Hippocampal formation (tissue), 2 donors: ENCODE measurements at regions not wholly inside any gene's neighbourhood (a gene's known extent, or its start where the extent isn't known, plus 50 kb on each side); places are given as distances from the start of the nearest gene placed in this dataset.

Source experiments
- DNase-seq, 2 donors: peaks; one replicate each; lab custom pipeline; 2025; lab: John Stamatoyannopoulos, UW

DNA sequence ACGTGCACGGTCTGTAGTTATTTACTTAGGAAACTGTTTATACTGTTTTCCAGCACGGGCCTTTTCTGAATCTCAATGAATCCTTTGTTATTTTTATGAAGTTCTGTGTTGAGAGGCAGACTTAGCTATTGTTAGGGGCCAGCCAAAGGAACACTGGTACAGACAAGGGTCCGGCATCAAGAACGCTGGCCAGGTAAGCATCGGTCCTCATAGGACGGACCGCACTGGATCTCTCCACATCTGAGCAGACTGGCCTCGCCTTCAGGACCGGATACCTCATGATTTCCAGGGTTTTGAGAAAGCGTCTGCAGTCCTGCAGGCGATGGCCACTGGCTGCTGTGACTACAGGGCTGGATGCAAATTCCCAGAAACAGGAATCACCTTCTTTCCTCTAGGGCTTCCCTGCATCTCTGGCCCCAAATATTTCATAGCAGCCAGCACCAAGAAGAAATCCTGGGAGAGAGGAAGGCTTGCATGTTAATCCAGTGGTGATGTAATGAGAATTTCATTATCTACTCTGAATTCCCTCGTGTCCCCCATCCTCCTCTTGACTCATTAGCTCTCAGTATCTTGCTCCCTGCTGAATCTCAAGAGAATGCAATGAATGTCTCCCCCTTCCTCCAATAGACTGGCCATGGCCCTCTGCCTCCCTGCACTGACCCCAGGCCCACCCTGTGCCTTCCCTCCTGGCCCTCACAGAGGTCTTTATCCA, 325.4 kb upstream of the NPVF start:
- no peak for DNase-seq

DNA sequence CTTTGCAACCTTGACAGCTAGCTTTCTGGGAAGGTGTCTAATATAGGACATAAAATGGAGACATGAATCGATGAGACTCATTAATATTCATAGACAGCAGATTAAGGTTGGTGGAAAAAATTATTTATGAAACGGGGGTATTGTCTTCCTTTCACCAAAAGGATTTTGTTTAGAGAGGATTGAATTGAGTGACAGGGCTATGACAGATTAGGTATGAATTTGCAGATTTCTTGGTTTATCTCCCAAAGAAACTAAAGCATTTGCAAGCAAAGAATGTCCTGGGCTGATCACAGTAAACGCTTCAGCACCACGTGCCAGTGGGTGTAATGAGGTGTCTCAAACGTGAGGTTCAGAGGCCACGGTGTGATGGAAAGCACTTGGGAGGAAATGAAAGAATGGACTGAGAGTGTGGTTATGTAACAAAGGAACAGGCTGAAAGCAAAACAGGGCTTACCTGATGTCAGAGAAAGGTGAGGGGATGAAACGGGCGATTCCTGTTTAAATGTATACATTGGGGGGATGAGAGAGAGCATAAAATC, 329.2 kb upstream of the NPVF start:
- DNase-seq, result no peak

DNA sequence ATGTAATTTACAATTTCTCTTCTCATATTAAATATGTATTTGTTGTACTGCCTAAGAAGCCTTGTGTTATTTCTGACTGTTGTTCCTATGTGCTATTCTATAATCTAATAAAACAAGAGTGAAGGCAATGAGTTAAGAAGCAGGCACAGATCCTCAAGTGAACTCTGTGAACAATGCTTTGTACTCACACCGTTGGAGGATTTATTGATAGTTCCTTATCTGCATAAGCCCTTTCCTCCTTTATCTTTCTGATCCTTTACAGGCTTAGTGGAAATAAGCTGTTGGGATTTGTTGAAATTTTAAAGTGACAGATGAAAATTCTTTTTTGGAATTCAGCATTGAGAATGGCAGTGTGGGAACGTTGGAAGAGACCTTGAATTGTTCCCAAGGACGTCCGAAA, 329.6 kb upstream of the NPVF start:
- no peak for DNase-seq

DNA sequence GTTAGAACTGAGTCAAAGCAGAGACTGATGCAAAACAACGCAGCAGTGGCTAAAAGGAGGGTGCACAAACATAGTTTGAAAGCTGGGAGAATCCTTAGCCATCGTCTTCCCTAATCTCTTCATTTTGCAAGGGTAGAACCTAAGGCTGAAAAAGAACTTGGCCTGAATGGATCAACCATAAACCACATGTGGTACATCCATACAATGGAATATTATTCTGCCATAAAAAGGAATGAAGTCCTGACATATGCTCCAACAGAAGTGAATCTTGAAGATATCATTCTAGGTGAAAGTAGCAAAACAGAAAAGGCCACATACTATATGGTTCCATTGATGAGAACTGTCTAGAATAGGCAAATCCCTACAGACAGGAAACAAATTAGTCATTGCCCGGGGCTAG, 330.3 kb upstream of the NPVF start:
- DNase-seq, result no peak

DNA sequence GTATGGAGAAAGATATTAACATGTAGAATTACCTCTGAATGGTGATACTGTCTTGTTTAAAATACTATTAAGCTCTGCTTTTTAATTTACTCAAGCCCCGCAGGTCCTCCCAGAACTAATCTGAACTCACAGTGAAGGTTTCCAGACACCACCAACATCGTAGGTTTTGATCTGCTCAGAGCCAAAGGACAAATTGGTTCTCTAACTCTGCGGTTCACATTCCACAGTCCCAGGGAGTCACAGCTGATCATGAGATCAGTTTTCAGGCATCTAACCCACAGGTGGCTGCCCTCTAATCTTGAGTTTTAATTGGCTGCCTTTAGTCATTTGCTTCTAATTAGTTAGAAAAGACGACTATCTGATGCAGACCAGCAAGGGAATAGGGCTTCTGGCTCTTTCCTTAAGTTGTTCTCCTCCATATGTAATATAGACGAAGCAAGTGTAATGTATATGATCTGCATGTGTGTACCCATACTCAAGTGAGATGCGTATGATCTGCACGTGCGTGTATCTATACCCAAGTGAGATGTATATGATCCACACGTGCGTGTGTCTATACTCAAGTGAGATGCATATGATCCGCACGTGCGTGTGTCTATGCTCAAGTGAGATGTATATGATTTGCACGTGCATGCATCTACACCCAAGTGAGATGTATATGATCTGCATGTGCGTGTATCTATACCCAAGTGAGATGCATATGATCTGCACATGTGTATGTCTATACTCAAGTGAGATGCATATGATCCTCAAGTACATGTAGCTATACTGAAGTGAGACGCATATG, 331.5 kb upstream of the NPVF start:
- no peak for DNase-seq

DNA sequence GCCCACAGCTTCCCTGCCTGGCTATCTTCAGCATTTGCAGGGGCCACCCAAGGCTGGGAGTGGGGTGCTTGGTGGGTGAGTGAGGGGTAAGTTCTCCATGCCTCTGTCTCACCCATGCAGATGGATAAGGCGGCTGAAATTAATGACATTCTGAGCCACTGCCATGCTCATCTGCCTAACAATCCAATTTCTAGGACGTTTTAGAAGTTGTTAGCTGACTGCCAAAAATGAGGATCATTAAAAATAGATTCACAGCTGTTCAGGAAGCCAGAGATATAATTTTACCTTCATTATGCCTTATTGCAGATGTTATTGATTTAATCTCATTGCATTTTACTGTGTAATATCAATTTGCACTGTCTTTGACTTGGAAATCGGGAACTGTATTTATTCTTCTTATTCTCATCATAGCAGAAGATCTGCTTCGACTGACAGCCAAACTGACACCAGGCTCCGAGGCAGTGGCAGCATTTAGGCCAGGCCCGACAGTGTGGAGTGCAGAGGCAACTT, 334.4 kb upstream of the NPVF start:
- DNase-seq, result no peak

DNA sequence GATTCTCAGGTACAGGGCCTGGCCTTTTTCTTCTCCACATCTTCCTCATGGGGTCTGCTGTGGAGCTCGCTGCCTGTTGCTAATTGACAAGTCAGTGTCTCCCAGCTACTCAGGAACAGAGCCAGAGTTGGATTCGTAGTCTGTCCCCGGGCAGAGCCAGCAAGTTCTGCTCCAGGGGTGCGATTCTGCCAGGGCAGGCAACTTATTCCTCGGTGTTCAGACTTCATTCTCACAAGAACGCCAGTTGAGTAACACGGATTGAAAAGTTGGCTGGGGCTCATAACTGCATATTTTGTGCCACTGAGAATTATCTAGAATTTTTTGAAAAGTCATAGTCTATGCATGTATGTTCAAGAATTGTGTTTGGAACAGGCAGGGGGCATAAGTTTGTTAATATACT, 336.7 kb upstream of the NPVF start:
- peak in 1 of 2 donors; percentile 3 for DNase-seq

DNA sequence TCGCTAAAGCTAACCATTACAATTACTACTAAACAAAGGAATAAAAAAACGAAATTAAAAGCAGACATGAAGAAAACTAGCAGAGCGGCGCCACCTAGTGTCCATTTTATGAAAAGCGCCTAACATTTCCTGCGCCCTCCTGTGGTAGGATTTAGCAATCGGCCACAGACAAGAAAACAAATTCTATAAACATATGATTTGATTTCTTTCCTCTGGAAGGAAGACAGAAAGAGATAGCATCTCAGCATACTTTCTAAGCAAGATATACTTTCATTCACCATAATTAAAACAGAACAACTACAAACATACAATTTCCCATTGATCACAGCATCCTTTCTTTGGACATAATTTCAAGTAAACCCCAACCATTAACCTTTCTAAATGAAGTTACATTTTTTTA, 337.7 kb upstream of the NPVF start:
- peak; percentile 32 to 37 for DNase-seq

DNA sequence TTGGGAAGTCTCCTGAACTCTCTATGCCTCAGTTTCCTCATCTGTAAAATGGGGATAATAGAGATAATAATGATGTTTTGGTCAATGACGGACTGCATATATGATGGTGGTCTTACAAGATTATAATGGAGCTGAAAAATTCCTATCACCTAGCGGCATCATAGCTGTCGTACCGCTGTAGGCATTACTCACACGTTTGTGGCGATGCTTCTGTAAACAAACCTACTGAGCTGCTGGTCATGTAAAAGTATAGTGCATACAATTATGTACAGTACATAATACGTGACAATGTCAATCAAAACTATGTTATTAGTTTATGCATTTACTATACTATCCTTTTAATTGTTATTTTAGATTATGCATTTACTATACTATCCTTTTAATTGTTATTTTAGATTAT, 339.1 kb upstream of the NPVF start:
- DNase-seq, result no peak

DNA sequence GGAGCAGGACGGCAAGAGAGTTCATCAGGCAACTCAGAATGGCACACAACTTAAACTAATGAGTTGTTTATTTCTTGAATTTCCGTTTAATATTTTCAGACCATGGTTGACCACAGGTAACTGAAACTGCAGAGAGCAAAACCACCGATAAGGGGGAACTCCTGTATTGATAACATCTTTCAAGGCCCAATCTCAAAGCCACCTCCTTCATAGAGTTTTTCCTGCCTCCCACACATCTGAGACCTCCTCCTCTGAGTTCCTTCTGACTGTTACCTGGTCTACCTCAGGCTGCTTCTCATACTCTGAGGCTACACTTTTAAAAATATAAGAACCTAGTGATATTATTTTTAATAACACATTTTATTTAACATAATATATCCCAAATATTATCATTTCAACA, 341.5 kb upstream of the NPVF start:
- DNase-seq, result no peak

DNA sequence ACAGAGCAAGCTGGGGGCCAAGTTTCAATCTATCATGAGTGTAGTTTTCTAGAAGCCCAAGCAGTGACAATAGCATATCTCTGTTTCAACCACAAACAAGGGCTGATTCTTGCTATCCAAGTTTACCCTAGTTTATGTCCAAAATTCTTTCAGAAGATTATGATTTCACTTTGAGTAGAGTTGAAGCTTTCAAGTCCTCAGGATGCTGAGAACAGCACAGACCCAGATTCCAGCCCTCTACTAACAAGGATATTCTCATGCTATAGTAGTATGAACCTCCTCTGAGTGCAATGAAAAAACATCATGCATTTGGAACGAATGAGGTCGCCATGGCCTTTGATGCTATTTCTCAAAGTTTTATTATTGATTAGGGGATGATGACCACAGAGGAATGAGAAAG, 344.1 kb upstream of the NPVF start:
- DNase-seq, result no peak

DNA sequence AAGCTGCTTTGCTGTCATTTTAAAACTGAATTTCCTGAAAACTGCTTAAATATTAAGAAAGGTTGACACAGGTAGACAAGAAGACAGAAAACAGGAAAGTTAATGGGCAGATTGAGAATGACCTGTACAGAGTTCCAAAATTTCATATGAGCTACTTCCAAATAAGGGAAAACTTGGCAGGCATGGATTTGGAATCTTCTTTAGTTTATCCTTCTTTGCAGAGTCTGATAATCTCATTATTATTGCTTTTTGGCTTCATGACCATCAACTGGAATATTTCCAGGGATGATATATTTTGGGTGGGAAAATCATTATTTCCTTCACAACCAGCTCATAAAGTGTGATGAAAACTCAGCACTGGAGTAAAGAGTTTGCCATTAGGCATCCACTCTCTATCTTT, 346.5 kb upstream of the NPVF start:
- DNase-seq, result no peak

DNA sequence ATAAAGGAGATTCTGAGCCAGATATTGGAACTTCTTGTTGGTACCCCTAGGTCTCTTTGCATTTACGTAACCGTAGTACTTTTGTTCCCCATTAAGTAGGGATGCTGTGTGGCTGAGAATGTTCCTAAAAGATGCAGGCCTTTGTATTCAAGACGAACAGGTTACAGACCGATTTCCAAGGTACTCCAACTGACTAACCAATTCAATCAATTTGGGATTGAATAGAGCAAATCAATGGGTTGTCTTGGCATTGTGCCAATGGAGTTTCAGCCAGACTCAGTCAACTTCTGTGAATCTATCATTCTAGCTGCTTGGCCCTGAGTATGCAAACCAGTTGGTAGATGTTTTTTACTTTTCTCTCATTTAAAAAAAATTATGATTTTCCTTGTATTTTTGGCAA, 347.3 kb upstream of the NPVF start:
- DNase-seq, result no peak

DNA sequence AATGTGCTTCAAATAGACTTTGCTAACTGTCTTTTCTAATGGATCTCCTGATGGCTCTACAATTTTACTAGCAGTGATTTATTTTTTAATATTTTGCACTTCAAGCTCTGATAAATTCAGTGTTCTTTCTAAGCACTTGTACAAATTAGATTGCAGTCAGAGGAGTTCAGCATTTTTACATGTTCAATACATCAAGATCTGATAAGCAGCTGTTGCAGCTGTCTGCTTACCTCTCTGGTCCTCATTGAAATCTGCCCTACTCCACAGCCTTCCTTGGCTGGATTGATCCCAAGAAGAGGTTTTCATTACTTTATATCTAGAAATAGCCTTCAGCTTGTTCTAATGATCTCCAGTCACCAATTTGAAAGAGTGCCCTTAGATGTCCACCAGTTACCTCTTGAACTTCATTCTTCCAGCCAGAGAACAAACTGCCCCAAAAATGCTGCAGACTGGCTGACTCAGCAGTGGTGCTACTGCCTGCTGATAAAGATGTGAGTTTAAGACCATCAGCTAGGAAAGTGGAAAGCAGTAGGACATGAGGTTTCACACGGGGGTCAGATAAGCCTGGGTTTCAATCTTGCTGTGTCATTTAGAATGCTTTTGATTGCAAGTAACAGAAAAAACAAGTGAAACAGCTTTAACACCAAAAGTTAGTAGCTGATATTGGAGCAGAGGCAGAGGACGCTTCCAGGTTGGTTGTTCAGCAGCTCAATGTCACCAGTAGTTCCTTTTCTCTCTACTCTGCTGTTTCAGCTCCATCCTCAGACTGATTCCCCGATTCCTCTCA, 350.9 kb upstream of the NPVF start:
- no peak for DNase-seq

DNA sequence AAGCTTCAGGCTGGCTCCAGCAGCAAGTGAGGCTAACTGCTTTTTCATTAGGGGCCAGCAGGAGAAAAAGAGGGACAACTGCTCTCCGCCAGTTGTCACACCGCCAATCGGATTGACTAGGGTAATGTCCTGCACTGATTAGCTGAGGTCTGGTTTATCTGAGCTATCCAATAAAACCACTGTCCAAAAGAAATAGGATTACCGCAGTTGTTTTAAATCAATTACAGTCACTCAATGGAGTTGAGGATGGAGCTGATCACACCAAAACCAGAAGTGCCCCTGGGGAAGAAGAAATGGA, 351.4 kb upstream of the NPVF start:
- DNase-seq, result no peak

DNA sequence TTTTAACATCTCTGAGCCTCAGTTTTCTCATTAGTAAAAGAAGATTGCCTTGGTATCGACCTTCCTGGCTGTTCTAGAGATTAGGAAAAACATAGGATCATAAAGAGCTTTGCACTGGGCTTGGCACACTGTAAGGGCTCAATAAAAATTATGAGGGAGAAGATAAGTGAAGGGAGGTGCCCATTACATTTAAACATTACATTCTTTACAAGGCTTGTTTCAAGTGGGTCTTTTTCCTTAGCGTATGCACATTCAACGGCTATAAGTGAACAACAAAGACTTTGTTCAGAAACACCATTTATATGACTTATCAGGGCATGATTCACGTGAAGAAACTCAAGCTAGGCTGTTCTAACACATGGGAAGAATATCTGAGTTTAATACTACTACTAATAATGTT, 351.9 kb upstream of the NPVF start:
- DNase-seq, result no peak

DNA sequence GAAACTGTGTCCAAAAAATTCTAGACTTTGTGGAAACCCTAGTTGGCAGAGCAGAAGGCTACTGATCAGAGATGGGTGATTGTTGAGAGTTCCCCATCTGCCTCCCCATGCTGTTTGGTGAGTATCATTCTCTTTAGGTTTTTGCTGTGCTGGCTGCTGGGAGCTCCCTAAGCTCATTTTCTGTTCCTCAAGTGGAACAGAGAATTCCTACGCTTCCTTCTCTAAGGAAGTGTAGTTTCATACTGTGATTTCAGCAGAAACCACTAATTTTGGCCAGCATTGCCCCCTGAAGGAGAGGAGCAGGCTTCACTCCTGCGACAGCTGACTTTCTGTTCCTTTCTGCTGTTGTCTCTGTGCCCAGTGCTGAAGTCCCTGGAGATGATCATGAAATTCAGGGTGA, 355.3 kb upstream of the NPVF start:
- DNase-seq, result peak in 1 of 2 donors; percentile 45

DNA sequence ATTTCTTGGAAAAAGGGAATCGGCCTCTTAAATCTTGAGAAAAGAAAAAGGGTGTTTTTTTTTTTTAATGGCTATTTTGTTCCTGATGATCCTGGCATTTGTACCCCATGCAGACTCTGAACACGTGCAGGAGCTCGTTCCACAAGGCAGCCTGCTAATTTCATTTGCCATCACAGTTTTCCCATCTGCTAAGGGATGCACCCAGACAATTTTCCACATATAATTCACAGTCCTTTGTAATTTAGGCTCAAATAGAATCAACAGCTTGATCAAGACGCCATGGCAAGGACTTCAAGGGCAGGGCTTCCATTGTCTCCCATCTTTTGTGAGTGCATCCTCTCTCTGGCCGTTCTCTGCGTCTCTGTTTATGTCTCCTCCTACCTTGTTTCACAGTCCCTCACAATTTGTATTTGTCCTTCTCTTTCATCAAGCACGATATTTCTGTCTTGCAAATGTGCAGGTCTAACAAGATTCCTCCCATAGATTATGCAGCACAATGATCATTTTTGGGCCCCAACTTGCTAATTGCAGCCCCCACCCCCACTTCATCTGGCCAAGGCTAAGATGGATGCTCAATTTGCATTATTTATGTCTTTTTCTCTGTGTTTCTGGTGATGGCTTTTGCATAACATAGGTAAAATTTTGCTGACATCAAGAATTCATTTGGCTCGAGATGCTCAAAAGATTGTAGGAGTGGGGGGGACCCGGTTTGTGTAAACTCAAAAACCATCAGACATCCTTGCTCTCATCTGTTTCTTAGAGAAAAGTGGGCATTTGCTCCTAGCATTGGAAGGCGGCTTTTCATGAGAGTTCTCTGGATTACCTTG, 356.0 kb upstream of the NPVF start:
- DNase-seq, result no peak

DNA sequence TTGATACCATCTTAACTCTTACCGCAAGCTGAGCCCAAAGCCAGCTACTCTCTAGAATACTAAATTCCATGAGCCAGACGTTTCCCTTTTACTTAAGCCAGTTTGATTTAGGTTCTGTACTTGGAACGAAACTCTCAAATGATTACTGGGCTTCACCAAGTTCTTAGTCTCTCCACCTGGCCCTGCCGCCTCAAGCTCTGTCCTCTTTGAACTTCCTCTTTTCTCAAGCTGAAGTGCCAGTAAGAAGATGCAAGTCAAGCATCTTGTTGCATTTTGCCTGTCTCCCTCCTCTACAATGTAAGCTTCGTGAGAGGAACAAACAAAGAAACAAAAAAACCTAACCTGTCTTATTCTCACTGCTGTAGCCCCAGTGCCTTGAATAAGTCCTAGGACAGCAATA, 358.2 kb upstream of the NPVF start:
- peak in 1 of 2 donors; percentile 13 for DNase-seq

DNA sequence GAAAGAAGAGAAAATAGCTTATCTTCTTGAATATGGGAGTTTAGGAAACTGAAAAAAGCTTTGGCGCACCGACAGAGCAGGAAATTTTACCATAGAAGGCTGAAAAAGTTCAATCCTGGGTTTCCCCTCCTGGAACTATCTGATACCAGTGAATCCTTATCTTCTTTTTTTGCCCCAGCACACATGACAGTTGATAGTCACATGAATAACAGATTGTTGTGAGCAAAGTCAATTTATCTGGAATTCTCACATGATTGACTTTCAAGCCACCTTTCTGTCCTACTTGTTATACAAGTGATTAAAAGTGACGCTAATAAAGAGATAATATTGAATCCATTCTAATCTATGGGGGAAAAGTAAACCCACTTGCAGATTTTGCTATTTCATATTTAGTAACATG, 365.8 kb upstream of the NPVF start:
- no peak for DNase-seq

DNA sequence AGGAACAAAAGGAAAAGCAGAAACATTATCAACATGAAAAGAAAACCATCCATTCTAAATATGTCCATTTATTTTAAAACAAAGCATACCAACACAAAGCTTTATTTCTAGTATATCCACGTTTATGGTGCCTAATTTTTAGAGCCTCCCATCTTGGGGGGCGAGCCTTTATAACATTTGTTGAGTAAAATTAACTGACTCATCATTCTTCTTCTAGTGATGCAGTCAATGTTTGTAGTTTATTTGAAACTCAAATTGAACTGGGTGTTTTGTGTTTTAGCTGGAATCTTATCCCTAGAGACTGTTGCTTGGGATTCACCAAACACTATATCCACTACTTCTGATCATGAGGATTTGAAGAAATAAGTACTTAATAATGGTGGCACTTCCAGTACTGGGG, 366.4 kb upstream of the NPVF start:
- no peak for DNase-seq

DNA sequence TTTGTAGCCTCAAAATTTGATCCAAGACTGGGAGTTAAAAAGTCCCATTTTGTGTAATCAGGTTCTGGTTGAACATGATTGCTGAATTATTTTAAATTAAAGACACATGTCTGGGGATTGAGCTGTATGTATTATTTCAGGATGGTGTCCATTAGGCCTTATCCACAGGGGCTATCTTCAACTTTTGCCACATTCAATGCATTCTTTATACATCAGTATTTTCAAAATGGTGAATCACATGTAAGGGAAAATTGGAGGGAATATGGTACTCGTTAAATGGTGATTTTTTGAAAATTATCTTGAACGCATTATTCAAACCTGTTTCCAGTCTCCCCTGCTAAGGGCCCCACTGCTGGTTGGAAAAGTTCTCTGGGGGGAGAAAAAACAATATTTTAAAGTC, 367.7 kb upstream of the NPVF start:
- no peak for DNase-seq
